ENCODE measurements at regions not wholly inside any gene's neighbourhood (a gene's known extent, or its start where the extent isn't known, plus 50 kb on each side); places are given as distances from the start of the nearest gene placed in this dataset.

DNA sequence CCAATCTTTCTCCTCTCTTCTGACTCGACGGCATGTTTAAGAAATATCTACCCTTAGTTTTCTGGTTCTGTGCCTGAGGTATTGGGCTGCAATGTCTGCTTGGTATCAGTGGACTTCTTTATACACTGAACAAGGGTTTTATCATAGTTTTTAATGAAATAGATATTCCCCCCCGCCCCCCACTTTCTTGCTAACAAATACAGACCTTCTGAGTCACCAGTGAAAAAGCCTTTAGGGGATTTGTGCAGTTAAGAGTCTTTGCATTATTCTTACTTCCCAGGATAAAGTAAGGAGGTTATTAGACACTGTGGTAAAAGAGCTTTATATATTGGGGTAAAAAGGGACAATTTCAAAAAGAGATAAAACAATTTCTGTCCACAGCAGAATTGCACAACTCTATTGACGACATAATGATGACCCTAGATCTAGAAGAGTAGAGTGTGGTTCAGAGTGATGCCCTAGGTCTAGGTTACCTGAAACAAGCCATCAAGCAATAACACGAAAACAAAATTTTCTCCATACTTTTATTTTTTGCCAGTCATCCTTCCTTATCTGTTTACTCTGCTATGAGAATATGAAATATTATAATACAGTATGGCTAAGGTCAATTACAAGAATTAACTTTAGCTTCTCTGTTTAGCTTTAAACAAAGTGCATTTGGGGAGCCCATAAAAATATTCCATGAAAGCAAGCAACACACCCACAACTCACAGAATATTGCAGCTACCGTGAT lies 110.7 kb downstream of the PLK2 start:
- no peaks in the 10 kb centered on the region for H3K27me3 Mint-ChIP-seq
- DNase-seq: no peak

DNA sequence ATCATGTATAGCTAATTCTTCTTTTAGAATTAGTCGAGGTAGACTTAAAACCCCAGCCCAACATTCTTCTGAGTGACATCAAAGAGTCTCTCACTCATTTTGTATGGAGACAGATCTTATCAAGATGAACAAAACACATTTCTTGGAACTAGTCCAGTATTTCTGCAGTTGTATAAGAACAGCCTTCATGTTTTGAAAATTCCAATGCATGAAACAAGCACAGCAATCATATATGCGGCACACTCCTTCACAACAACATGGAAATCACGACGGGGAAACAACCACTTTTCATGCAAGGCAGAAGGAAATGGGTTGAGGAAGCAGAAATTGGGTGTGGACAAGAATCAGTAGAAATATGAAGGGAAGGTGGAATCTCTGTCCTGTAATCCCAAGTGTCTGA lies 113.8 kb downstream of the PLK2 start:
- Mint-ChIP-seq H3K9me3 (no peaks in the 10 kb centered on the region), H3K4me1 (no peaks in the 10 kb centered on the region), H3K27me3 (no peaks in the 10 kb centered on the region), H3K27ac (no peak overlapping the region), H3K4me3 (no peak overlapping the region), H3K36me3 (no peaks in the 10 kb centered on the region)
- no peak for ATAC-seq (ENCODE audit: low read depth in 2 of 2)
- no peak for DNase-seq

More for the DNA sequence above, 110.7 kb downstream of the PLK2 start:
- no peaks in the 10 kb centered on the region for H3K9me3 Mint-ChIP-seq
- H3K4me3 Mint-ChIP-seq: no peak overlapping the region
- no peaks in the 10 kb centered on the region for H3K4me1 Mint-ChIP-seq
- H3K27ac Mint-ChIP-seq: no peak overlapping the region
- no peaks in the 10 kb centered on the region for H3K36me3 Mint-ChIP-seq
- ATAC-seq (ENCODE audit: low read depth in 2 of 2): no peak

DNA sequence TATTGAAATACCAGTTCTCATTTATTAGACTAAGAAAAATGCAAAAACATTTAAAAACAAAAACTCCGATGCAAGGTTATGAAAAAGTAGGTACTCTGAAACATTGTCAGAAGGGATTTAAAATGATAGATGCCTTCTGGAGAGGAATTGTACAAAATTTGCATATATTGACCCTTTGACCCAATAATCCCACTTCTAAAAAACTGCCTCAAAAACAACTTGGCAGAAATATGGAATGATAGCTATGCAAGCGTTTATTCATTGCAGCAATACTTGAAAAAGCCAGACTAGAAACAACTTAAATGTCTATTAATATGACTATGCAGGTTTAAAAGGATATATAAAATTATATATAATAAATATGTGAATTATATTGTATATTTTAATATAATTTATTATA lies 118.4 kb downstream of the PLK2 start:
- ATAC-seq (ENCODE audit: low read depth in 2 of 2) (no peak), DNase-seq (no peak)
- H3K4me3 Mint-ChIP-seq: no peak overlapping the region
- no peaks in the 10 kb centered on the region for H3K36me3 Mint-ChIP-seq
- no peak overlapping the region for H3K27ac Mint-ChIP-seq
- H3K9me3 Mint-ChIP-seq: peaks cover 0 to 4% (median 0%) of the 10 kb centered on the region in 7 donors
- H3K27me3 Mint-ChIP-seq: peaks cover 0 to 15% (median 5%) of the 10 kb centered on the region in 3 donors
- H3K4me1 Mint-ChIP-seq: no peaks in the 10 kb centered on the region

DNA sequence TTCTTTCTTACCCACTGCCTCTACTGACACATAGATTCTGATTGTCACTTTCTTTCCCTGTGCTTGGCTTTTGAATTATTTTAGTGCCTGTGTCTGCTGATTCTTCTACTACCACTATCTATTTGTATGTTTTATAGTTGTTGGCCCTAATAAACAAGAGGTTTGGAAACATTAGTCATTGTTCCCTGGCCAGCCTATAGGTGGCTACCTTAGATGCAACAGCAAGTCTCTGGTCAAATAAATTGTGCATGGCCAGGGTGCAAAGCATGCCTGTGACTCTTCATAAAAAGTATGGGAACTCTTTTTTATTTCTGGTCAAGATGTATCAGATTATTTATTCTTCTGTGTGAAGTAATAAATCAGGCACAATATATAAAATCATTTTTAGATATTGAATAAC lies 124.4 kb downstream of the PLK2 start:
- DNase-seq (no peak), ATAC-seq (ENCODE audit: low read depth in 2 of 2) (no peak)
- Mint-ChIP-seq H3K27ac (no peak overlapping the region), H3K36me3 (no peaks in the 10 kb centered on the region), H3K27me3 (peaks cover 5 to 10% (median 6%) of the 10 kb centered on the region in 3 donors), H3K4me3 (no peak overlapping the region), H3K4me1 (no peaks in the 10 kb centered on the region), H3K9me3 (peaks cover 4 to 7% (median 5%) of the 10 kb centered on the region in 7 donors)

DNA sequence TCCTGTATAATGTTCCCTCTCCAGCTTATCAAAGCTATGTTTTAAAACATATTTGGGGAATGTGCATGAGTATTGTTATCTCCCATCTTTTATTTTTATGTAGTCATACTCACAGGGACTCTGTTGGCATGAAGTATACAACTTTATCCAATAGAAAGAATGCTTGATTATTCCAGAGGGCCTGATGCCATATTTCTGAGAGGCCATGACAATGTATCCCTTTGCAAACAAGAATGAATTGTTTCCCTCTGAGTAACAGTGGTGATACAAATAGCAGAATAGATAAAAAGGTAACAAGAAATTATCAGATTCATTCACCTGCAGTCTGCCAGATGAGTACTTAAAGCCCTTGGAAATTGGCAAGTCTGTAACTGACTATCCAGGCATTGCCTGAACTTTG lies 125.9 kb downstream of the PLK2 start:
- Mint-ChIP-seq H3K27ac (no peak overlapping the region), H3K36me3 (no peaks in the 10 kb centered on the region), H3K9me3 (peaks cover 4 to 7% (median 5%) of the 10 kb centered on the region in 7 donors), H3K27me3 (peaks cover 0 to 6% (median 0%) of the 10 kb centered on the region in 3 donors), H3K4me1 (no peaks in the 10 kb centered on the region), H3K4me3 (no peak overlapping the region)
- DNase-seq: no peak
- ATAC-seq (ENCODE audit: low read depth in 2 of 2): no peak

DNA sequence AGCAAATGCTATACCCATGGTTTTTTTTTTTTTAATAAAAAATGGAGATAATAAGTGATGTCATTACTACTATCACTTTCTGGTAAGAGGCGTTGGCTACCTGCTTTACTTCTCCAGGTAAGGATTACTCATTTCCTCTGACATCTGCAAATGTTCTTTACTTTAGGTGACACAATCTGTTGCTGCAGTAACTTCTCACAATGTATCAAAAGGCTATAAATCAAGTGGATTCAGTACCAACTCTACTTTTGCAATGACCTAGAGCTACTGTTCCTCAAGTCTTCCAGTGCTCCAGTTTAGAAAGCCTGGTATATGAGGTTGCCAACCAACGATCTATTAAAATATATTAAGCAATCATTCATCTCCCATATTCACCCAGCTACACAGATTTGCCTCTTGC lies 129.1 kb downstream of the PLK2 start:
- Mint-ChIP-seq H3K9me3 (peaks cover 0 to 7% (median 4%) of the 10 kb centered on the region in 7 donors), H3K4me1 (no peaks in the 10 kb centered on the region), H3K27me3 (peaks cover 0 to 6% (median 0%) of the 10 kb centered on the region in 3 donors), H3K27ac (no peak overlapping the region), H3K4me3 (no peak overlapping the region), H3K36me3 (no peaks in the 10 kb centered on the region)
- DNase-seq (no peak), ATAC-seq (ENCODE audit: low read depth in 2 of 2) (no peak)

DNA sequence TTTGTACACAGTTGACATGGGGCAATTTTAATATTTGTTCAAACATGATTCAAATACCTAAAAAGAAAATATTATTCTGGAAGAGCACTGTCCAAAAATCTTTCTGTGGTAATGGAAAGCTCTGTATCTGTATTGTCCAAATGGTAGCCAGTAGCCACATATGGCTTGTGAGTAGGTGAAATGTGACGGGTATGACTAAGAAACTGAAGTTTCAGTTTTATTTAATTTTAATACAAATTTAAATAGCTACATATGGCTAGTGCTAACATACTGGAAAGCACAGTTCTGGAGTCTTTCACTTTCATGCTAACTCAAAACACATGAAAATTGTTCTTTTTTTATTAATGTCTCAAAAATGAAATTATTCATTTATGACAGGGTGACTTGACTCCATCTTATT lies 132.6 kb downstream of the PLK2 start:
- Mint-ChIP-seq H3K27ac (no peak overlapping the region), H3K36me3 (no peaks in the 10 kb centered on the region), H3K4me3 (no peak overlapping the region), H3K27me3 (no peaks in the 10 kb centered on the region), H3K9me3 (peaks cover 0 to under 1% (median 0%) of the 10 kb centered on the region in 7 donors), H3K4me1 (no peaks in the 10 kb centered on the region)
- DNase-seq (no peak), ATAC-seq (ENCODE audit: low read depth in 2 of 2) (no peak)

DNA sequence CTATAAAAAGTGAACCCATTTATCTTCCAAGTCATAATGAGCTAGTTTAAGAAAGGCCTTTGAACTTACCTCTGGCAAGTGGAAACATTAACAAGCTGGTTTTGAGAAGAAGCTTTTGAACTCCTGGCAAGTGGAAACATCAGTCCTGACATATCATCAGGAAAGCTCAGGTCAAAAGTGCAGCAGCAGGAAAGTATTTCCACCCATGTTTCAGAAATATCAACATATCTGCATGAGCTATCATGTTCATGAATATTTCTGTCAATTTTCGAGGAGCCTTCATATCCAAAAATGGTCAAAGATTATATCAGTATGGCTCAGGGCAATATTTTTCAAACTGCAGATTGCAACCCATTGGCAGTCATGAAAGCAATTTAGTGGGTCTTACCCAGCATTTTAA lies 133.9 kb downstream of the PLK2 start:
- no peaks in the 10 kb centered on the region for H3K36me3 Mint-ChIP-seq
- ATAC-seq (ENCODE audit: low read depth in 2 of 2) (no peak), DNase-seq (no peak)

DNA sequence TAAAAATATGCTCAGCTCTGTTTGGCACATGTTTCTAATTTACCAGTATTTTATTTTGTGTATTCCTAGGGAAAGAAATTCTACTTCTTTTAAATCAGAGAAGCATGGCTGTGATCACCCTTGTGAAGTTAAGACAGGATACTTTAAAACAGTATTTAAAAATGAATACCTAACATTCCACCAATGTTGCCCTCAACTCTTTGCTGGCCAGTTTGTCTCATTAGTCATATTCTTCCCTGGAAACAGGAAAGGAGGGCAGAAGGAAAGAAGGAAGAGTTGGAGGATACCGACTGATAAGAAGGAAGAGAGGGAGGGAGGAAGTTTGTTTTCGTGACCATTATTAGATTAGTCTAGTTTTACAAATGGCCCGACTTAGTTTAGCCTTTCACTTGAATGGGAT lies 137.4 kb downstream of the PLK2 start:
- no peak for DNase-seq
- Mint-ChIP-seq H3K9me3 (no peaks in the 10 kb centered on the region), H3K27ac (no peak overlapping the region), H3K4me3 (no peak overlapping the region), H3K36me3 (no peaks in the 10 kb centered on the region), H3K27me3 (peaks cover 0 to 6% (median 5%) of the 10 kb centered on the region in 3 donors), H3K4me1 (no peaks in the 10 kb centered on the region)
- no peak for ATAC-seq (ENCODE audit: low read depth in 2 of 2)

More for the DNA sequence above, 133.9 kb downstream of the PLK2 start:
- Mint-ChIP-seq H3K27ac (no peak overlapping the region), H3K9me3 (no peaks in the 10 kb centered on the region), H3K4me3 (no peak overlapping the region), H3K4me1 (no peaks in the 10 kb centered on the region), H3K27me3 (peaks cover 0 to 6% (median 5%) of the 10 kb centered on the region in 3 donors)

DNA sequence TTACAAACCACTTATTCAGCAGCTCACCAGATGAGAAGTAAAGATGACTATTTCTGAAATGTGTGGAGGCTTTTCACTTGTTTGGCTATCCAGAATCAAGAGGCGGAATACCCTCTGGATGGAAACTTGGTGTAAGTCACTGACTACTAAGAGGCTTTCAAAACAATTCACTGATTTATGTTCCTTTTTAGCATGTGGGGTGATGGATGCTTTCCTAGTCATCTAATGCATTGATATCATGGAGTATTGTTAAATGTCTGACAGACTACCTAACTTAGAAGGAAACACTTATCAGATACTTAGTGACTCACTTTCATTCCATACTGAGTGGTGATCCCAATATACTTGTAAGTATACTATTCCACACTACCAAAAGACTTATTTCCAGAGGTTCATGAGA lies 141.4 kb downstream of the PLK2 start:
- H3K4me1 Mint-ChIP-seq: no peaks in the 10 kb centered on the region
- DNase-seq (no peak), ATAC-seq (ENCODE audit: low read depth in 2 of 2) (no peak)
- H3K4me3 Mint-ChIP-seq: no peak overlapping the region
- no peaks in the 10 kb centered on the region for H3K9me3 Mint-ChIP-seq
- no peaks in the 10 kb centered on the region for H3K36me3 Mint-ChIP-seq
- H3K27me3 Mint-ChIP-seq: peaks cover 0 to 6% (median 5%) of the 10 kb centered on the region in 3 donors
- no peak overlapping the region for H3K27ac Mint-ChIP-seq

DNA sequence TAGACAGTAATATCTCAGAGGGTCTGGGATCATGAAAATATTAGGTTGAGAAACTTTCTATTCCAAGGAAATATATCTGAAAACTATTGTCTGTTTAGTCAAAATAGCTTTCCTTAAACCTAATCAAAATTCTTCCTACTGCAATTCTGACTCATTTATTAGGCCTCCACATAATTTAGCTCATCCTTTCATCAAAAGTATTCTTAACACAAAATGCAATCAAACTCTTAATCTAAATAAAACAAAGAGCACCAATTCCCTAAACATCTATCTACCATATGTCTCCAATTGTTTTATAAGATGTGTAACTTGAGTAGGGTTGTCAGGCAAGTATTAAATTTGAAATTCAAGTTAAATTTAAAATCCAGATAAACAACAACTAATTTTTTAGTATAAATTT lies 142.1 kb downstream of the PLK2 start:
- ATAC-seq (ENCODE audit: low read depth in 2 of 2): no peak
- no peak for DNase-seq
- Mint-ChIP-seq H3K9me3 (no peaks in the 10 kb centered on the region), H3K4me3 (no peak overlapping the region), H3K36me3 (no peaks in the 10 kb centered on the region), H3K27ac (no peak overlapping the region), H3K27me3 (peaks cover 0 to 6% (median 5%) of the 10 kb centered on the region in 3 donors), H3K4me1 (no peaks in the 10 kb centered on the region)

DNA sequence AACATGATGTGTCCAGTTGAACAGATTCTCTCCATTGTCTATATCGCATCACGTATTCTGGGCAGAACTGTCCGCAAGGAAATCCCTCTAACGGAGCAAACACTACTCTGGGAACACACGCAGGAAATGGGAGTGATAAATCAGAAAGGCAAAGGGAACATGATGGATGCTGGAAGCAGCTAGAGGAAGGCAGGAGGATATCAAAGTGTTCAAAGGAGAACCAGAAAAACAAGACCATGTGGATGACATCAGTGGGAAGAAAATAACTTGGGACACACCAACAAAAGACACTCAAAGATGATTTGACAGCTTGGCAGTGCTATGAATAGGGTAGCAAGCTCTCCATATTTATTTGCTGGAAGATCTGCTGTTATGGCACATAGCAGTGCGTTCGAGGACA lies 142.9 kb downstream of the PLK2 start:
- Mint-ChIP-seq H3K4me3 (no peak overlapping the region), H3K27me3 (peaks cover 0 to 6% (median 5%) of the 10 kb centered on the region in 3 donors), H3K36me3 (no peaks in the 10 kb centered on the region), H3K4me1 (no peaks in the 10 kb centered on the region), H3K9me3 (no peaks in the 10 kb centered on the region), H3K27ac (no peak overlapping the region)
- no peak for DNase-seq
- no peak for ATAC-seq (ENCODE audit: low read depth in 2 of 2)

DNA sequence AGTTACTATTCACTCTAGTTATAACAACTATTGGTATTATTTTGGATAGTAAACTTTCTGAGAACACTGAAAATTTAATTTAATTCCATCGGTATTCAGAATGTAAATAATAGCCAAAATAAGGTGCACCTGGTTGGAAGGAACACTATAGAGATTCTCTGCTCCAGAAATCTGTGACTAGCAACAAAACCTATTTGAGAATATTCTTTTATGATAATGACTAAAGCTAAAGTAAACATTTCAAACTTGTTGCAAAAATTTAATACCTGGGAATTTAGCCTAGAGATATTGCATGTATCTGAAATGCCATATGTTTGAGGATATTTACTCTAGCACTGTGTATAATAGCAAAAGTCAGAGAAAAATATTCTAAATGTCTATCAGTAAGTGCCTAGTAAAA lies 144.1 kb downstream of the PLK2 start:
- ATAC-seq (ENCODE audit: low read depth in 2 of 2): no peak
- no peak for DNase-seq
- Mint-ChIP-seq H3K4me3 (no peak overlapping the region), H3K27ac (no peak overlapping the region), H3K36me3 (no peaks in the 10 kb centered on the region), H3K9me3 (no peaks in the 10 kb centered on the region), H3K27me3 (no peaks in the 10 kb centered on the region), H3K4me1 (no peaks in the 10 kb centered on the region)

DNA sequence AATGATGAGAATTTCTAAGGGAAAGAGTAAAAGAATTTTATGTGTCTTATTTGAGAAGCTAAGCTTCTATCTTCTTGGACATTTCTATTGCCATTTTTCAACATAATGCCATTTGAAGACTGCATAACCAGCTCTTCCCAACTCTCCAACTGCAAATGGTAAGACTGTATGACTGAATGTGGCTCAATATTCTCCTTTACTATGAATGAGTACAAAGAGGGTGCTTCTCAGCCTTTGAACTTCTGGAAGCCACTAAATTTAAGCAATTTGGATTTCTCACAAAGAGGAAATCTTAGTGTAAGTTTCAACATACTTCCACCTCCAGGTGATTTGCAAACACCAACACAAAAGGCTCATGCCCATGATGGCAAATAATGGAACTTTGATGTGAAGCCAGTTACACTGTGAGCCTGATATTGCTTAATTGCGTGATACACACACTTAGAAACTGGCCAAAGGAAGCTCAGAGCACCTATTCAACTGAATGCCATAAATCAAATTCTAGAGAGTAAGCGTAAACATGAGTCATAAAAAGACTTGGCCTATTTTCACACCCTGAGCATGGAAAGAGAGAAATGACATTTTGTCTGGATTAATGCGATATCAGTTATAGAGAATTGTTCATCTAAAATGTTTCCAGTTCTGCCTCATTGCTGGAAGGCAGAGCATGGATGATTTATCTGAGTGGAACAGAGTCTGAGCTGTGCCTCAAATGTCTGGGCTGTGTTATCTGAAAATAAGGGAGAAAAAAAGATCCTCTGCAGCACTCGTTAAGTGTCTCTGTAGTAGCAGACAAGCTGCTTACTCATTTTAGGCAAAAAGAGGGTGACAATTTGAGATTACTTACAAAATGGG lies 145.3 kb downstream of the PLK2 start:
- no peaks in the 10 kb centered on the region for H3K4me1 Mint-ChIP-seq
- H3K4me3 Mint-ChIP-seq: no peak overlapping the region
- no peaks in the 10 kb centered on the region for H3K36me3 Mint-ChIP-seq
- no peak for DNase-seq
- H3K27ac Mint-ChIP-seq: no peak overlapping the region
- H3K27me3 Mint-ChIP-seq: no peaks in the 10 kb centered on the region
- H3K9me3 Mint-ChIP-seq: no peaks in the 10 kb centered on the region
- no peak for ATAC-seq (ENCODE audit: low read depth in 2 of 2)

Data from naive B cell (primary cell).